ENCODE measurements at regions not wholly inside any gene's neighbourhood (a gene's known extent, or its start where the extent isn't known, plus 50 kb on each side); places are given as distances from the start of the nearest gene placed in this dataset.
"Not testable (repeated sequence)": the region's sequence is repeated elsewhere in the genome, so short reads cannot be mapped to it uniquely, and the experiment has no call there.

DNA sequence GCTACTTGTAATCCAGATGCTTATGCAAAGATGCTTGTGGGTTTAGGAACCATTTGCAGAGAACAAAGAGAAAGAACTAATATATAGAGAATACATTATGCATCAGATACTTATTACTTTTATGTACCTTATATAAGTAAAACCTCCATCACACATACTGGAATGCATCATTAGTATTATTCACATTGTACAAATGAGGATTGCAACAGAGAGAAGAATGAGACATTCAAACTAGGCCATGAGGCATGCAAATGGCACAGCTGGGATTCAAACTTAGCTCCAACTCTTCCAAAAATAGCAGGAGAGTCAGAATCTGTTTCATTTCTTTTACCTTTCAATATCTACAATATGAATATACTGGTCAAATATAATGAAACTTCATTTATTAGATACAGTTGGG, 1001.4 kb upstream of the ADAMTS5 start:
- H3K36me3 Mint-ChIP-seq; H3K27ac ChIP-seq (ENCODE audit: low read depth, low read length); H3K4me1 Mint-ChIP-seq; intact Hi-C loops (cut with micrococcal nuclease); ATAC-seq; POLR2A ChIA-PET; H3K27ac Mint-ChIP-seq; H3K4me3 ChIP-seq (ENCODE audit: low read length); H3K36me3 ChIP-seq (ENCODE audit: control insufficient read depth in 2 of 3, insufficient read depth in 3 of 3, low read length in 3 of 3); H3K27me3 Mint-ChIP-seq; H3K27me3 ChIP-seq (ENCODE audit: control insufficient read depth in 2 of 2, insufficient read depth in 2 of 2, low read length in 2 of 2); DNase-seq; CTCF ChIA-PET; H3K4me3 Mint-ChIP-seq; H3K4me1 ChIP-seq (ENCODE audit: control insufficient read depth in 2 of 2, insufficient read depth in 2 of 2, low read length in 2 of 2); H3K9me3 ChIP-seq (ENCODE audit: control insufficient read depth in 2 of 3, low read length in 3 of 3); H3K9me3 Mint-ChIP-seq: not testable (repeated sequence)

DNA sequence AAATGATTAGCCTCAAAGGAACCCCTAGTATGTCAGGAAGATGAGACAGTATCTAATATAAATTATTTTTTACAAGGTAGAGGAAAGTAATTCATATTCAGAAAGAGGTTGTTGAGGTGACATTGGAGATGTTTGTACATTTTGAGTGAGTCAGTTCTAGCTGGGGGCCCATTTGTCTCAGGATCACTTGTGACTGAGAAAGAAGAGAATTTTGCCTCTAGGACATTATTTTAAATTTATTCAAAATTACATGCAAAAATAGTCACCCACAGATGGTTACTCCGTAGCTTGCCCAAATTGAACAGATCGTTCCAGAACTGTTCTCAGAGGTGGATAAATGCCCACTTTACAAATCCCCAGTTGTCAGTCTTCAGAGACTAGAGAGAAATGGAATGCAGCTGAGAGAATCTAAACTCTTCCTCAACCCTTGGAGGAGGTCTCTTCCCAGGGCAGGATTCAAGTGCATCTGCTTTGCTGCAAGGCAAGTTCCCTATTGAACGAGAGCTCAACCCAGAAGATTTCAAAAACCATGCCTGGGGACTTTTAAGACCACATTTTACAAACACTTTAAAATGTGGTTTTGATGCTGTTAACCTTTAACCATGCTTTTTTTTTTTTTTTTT, 987.8 kb upstream of the ADAMTS5 start:
- ATAC-seq (no peak), DNase-seq (no peak)
- intact Hi-C loops (cut with micrococcal nuclease) = no loop called here
- Mint-ChIP-seq H3K27ac (no peak overlapping the region), H3K27me3 (peaks cover 0 to 6% (median 0%) of the 10 kb centered on the region in 5 donors), H3K36me3 (no peaks in the 10 kb centered on the region), H3K9me3 (peaks cover 0 to 6% (median under 1%) of the 10 kb centered on the region in 11 donors), H3K4me1 (no peaks in the 10 kb centered on the region), H3K4me3 (no peak overlapping the region)
- no peaks in the 10 kb centered on the region for H3K4me1 ChIP-seq (ENCODE audit: control insufficient read depth in 2 of 2, insufficient read depth in 2 of 2, low read length in 2 of 2)
- H3K4me3 ChIP-seq (ENCODE audit: low read length) = no peak overlapping the region
- ChIA-PET POLR2A (no interaction called here), CTCF (no interaction called here)
- no peaks in the 10 kb centered on the region for H3K9me3 ChIP-seq (ENCODE audit: control insufficient read depth in 2 of 3, low read length in 3 of 3)
- H3K36me3 ChIP-seq (ENCODE audit: control insufficient read depth in 2 of 3, insufficient read depth in 3 of 3, low read length in 3 of 3) = no peaks in the 10 kb centered on the region
- H3K27ac ChIP-seq (ENCODE audit: low read depth, low read length) = no peak overlapping the region
- no peaks in the 10 kb centered on the region for H3K27me3 ChIP-seq (ENCODE audit: control insufficient read depth in 2 of 2, insufficient read depth in 2 of 2, low read length in 2 of 2)

DNA sequence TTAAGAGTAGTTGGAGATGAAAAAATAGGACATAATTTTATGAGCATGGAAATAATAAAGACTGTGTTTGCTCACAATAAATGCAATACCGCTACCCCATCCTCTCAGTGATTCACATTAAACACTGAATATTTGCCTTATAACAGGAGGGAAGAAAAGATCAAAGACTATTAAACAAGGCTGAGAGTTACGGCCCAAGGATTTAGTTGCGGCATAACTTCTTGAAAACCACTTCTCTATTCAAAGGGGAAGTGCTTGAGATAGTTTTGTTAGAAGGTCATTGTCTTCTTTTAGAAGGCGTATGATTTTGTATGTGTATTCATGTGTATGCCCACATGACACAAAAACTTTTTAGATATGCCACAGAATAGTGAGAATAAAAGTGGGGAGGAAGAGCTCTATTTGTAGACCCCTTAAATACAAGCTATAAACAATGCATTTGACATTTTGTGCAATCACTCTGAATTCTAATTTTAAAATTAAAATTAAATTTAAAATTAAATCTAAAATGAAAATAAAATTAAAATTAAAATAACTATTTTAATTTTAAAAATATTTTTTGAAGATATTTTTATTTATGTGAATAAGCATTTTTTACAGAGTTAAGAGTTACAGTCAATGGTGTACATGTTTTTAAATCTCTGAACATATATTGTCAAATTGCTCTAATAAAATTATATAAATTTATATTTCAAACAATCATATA, 986.6 kb upstream of the ADAMTS5 start:
- intact Hi-C loops (cut with micrococcal nuclease) = no loop called here
- no peaks in the 10 kb centered on the region for H3K36me3 Mint-ChIP-seq
- H3K4me1 Mint-ChIP-seq = no peaks in the 10 kb centered on the region
- no peak for ATAC-seq
- POLR2A ChIA-PET = no interaction called here
- no peaks in the 10 kb centered on the region for H3K4me1 ChIP-seq (ENCODE audit: control insufficient read depth in 2 of 2, insufficient read depth in 2 of 2, low read length in 2 of 2)
- H3K27me3 Mint-ChIP-seq = peaks cover 0 to 6% (median 4%) of the 10 kb centered on the region in 5 donors
- H3K4me3 ChIP-seq (ENCODE audit: low read length) = no peak overlapping the region
- H3K27ac Mint-ChIP-seq = no peak overlapping the region
- no peaks in the 10 kb centered on the region for H3K9me3 ChIP-seq (ENCODE audit: control insufficient read depth in 2 of 3, low read length in 3 of 3)
- no peaks in the 10 kb centered on the region for H3K27me3 ChIP-seq (ENCODE audit: control insufficient read depth in 2 of 2, insufficient read depth in 2 of 2, low read length in 2 of 2)
- DNase-seq = no peak
- no peak overlapping the region for H3K27ac ChIP-seq (ENCODE audit: low read depth, low read length)
- CTCF ChIA-PET = no interaction called here
- no peak overlapping the region for H3K4me3 Mint-ChIP-seq
- no peaks in the 10 kb centered on the region for H3K36me3 ChIP-seq (ENCODE audit: control insufficient read depth in 2 of 3, insufficient read depth in 3 of 3, low read length in 3 of 3)
- H3K9me3 Mint-ChIP-seq = peaks cover 0 to 10% (median 1%) of the 10 kb centered on the region in 11 donors

DNA sequence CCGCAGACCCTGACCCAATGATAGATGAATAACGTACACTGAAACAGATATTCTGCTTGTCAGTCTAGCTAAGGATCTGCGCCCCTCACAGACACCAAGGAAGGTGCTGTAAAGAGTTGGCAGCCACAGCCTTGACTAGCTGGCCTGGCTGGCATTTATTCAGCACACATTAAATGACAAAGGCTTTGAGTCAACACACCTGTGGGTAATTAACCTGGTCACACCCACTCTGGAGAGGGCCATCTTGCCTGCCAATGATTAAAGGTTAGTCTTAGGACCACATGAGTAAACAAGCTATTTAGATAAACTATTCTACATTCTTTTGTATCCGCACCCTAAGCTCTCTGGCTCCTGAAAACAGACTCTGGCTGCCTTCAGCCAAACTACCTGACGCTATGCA, 982.2 kb upstream of the ADAMTS5 start:
- not testable (repeated sequence) for H3K9me3 Mint-ChIP-seq

DNA sequence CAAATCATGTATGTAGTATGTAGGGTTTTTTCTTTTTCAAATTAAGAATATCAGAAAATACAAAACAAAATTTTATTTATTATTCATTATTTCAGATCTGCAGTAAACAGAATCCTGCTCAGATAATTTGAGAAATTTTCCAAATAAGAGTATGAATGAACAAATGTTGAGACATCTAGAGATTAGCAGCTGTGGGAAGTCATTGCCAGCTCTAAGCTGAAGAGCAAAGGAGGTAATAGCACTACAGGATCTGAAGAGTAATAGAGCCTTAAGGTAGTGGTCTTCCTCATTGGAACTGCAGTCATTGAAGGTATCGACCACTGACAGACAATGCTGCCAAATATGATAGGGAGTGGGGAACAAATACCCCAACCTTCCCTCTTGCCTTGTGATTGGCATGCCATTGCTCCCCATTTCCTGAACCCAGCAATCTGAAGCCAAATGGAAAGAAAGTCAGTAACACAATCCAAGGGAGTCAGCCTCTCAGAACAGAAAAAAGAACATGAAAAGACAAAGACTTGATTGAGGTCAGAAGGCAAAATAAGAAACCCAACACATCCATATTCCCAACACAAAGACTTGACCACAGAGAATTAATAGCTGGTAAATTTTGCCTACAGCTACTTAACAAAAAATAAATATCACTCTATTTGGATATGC, 963.4 kb upstream of the ADAMTS5 start:
- H3K4me3 Mint-ChIP-seq; H3K27me3 Mint-ChIP-seq; H3K4me1 Mint-ChIP-seq; H3K4me3 ChIP-seq (ENCODE audit: low read length); H3K36me3 Mint-ChIP-seq; CTCF ChIA-PET; H3K27ac ChIP-seq (ENCODE audit: low read depth, low read length); H3K9me3 Mint-ChIP-seq; H3K27me3 ChIP-seq (ENCODE audit: control insufficient read depth in 2 of 2, insufficient read depth in 2 of 2, low read length in 2 of 2); H3K4me1 ChIP-seq (ENCODE audit: control insufficient read depth in 2 of 2, insufficient read depth in 2 of 2, low read length in 2 of 2); H3K27ac Mint-ChIP-seq; H3K36me3 ChIP-seq (ENCODE audit: control insufficient read depth in 2 of 3, insufficient read depth in 3 of 3, low read length in 3 of 3); POLR2A ChIA-PET; intact Hi-C loops (cut with micrococcal nuclease); H3K9me3 ChIP-seq (ENCODE audit: control insufficient read depth in 2 of 3, low read length in 3 of 3); ATAC-seq; DNase-seq: not testable (repeated sequence)

More for the DNA sequence above, 982.2 kb upstream of the ADAMTS5 start:
- H3K36me3 ChIP-seq (ENCODE audit: control insufficient read depth in 2 of 3, insufficient read depth in 3 of 3, low read length in 3 of 3); H3K27me3 ChIP-seq (ENCODE audit: control insufficient read depth in 2 of 2, insufficient read depth in 2 of 2, low read length in 2 of 2); CTCF ChIA-PET; POLR2A ChIA-PET; H3K9me3 ChIP-seq (ENCODE audit: control insufficient read depth in 2 of 3, low read length in 3 of 3); H3K4me3 ChIP-seq (ENCODE audit: low read length); DNase-seq; H3K27ac ChIP-seq (ENCODE audit: low read depth, low read length); H3K4me1 ChIP-seq (ENCODE audit: control insufficient read depth in 2 of 2, insufficient read depth in 2 of 2, low read length in 2 of 2); H3K4me3 Mint-ChIP-seq; H3K4me1 Mint-ChIP-seq; intact Hi-C loops (cut with micrococcal nuclease); H3K27ac Mint-ChIP-seq; ATAC-seq; H3K27me3 Mint-ChIP-seq; H3K36me3 Mint-ChIP-seq: not testable (repeated sequence)

DNA sequence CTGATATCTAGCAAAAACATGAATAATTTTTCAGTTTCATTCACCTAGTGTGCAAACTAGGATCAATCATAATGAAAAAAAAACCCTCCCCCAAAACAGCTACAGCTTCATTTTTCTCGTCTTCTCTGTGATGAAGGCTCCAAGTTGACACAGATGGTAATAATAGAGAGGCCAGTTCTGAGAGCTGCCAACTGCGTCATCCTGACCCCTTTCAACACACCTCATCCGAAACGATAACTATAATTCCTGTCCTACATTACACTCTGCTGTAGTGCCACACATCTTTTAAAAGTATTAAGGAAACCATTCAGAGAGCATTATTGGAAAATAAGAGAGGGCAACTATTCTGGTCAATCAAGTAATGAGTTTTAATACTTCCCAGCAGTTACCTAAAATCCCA, 962.3 kb upstream of the ADAMTS5 start:
- intact Hi-C loops (cut with micrococcal nuclease); H3K27me3 Mint-ChIP-seq; ATAC-seq; H3K4me1 ChIP-seq (ENCODE audit: control insufficient read depth in 2 of 2, insufficient read depth in 2 of 2, low read length in 2 of 2); H3K4me3 ChIP-seq (ENCODE audit: low read length); CTCF ChIA-PET; DNase-seq; H3K36me3 ChIP-seq (ENCODE audit: control insufficient read depth in 2 of 3, insufficient read depth in 3 of 3, low read length in 3 of 3); H3K36me3 Mint-ChIP-seq; H3K27me3 ChIP-seq (ENCODE audit: control insufficient read depth in 2 of 2, insufficient read depth in 2 of 2, low read length in 2 of 2); H3K9me3 Mint-ChIP-seq; H3K4me3 Mint-ChIP-seq; H3K9me3 ChIP-seq (ENCODE audit: control insufficient read depth in 2 of 3, low read length in 3 of 3); POLR2A ChIA-PET; H3K27ac ChIP-seq (ENCODE audit: low read depth, low read length); H3K4me1 Mint-ChIP-seq; H3K27ac Mint-ChIP-seq: not testable (repeated sequence)

DNA sequence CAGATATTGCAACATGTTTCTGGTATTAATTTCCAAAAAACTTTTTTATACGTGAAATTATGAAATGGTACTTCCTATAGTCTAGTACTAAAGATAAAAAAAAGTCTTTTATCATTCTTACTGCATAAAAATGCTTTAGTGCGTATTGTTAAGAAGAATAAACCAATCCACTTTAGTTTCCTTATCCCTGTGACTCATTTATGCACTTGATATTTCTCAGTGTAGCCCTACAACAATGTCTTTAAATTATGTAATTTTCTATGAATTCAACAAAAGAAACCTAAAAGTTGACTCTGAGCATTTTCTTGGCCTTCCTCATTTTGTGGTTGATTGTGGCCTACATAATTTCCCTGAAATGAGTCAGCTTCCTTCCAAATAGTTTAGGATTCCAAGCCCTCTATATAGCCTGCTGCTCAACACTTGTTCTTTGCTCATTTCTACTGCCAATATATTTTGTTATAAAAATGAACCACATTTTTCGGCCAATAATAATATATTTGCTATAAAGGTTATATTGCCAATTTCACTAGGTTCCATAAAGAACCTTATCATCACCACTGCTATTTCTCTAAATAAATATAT, 961.7 kb upstream of the ADAMTS5 start:
- CTCF ChIA-PET; intact Hi-C loops (cut with micrococcal nuclease): not testable (repeated sequence)

More for the DNA sequence above, 961.7 kb upstream of the ADAMTS5 start:
- H3K9me3 ChIP-seq (ENCODE audit: control insufficient read depth in 2 of 3, low read length in 3 of 3); H3K36me3 ChIP-seq (ENCODE audit: control insufficient read depth in 2 of 3, insufficient read depth in 3 of 3, low read length in 3 of 3); H3K36me3 Mint-ChIP-seq; H3K27ac ChIP-seq (ENCODE audit: low read depth, low read length); H3K4me3 Mint-ChIP-seq; H3K4me1 Mint-ChIP-seq; H3K4me3 ChIP-seq (ENCODE audit: low read length); H3K9me3 Mint-ChIP-seq; H3K27ac Mint-ChIP-seq; H3K27me3 ChIP-seq (ENCODE audit: control insufficient read depth in 2 of 2, insufficient read depth in 2 of 2, low read length in 2 of 2); H3K4me1 ChIP-seq (ENCODE audit: control insufficient read depth in 2 of 2, insufficient read depth in 2 of 2, low read length in 2 of 2); DNase-seq; H3K27me3 Mint-ChIP-seq; POLR2A ChIA-PET: not testable (repeated sequence)
- peak; percentile 49 for ATAC-seq
